Activated CD4-positive, CD25-positive, alpha-beta regulatory T cell treated with anti-CD3 and anti-CD28 coated beads, Interleukin-2, amount 50 U/mL, for 16 hours (primary cell): ENCODE measurements at regions not wholly inside any gene's neighbourhood (a gene's known extent, or its start where the extent isn't known, plus 50 kb on each side); places are given as distances from the start of the nearest gene placed in this dataset.

ENCODE experiments used
- DNase-seq: peaks from one replicate; pipeline ENCODE4 v3.0.0-alpha.2; 2020; ENCODE audit warnings: low read depth, low spot score

DNA sequence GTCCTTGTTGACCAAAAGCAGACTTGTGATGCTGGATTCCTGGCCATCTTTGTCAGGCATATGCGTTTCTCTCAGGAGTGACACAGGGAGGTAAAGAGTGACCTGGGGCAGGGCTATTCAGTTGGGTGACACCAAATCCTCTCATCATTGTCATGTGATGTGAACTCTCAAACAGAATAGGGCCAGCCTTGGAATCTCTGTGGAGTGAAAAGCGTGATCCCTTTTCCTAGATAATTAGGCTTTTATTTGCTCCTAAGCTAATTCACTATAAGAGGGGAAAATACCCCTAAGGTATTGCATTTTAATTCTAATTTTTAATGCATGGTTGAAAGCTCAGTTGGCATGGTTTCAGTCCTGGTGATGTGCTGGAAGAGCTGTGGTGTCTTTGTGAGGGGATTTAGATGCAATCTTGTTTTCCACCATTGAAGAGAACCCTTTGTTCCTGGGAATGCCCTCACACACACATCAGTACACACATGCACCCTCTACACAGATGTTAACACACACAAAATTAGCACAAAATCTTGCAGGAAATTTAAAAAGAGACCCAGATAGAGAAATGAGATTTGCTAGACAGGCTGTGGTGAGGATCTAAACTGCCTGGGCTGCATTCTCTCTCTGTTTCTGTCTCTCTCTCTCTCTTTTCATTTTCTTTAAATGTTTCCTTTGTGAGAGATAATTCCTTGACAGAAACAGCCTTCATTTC lies 349.9 kb downstream of the TSN start:
- no peak for DNase-seq

DNA sequence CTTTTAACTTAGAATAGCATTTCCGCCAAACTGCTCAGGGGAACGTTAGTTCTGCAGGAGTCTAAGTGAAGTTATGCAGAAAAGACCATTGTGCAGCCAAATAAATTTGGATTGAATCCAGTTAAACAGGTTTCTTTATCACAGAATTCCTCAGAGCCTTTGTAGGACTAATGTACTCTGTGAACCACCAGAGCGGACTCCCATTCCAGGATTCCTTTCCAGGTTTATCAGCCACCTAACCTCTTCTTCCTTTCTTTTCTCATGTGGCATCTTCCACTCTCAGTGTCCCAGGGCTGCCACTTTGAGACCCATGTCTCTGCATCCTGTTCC lies 350.4 kb downstream of the TSN start:
- no peak for DNase-seq

DNA sequence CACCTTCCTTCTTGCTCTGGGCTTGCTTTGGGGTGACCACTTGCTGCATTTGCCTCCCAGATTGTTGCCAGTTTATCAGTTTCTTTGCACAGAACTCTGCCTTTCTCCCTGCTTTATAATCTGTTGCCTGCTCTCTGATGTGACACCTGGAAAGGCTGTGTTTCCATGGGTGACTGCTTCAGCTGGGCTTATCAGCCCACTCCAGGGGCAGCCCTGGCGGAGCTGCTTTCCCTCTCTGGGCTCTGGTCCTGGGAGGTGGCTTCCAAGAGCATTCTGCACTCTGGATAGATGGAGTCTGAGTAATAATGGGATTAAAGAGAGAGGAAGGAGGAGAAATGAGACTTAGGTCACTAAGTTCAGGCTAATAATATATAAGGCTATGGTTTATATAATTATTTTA lies 352.7 kb downstream of the TSN start:
- DNase-seq = no peak

DNA sequence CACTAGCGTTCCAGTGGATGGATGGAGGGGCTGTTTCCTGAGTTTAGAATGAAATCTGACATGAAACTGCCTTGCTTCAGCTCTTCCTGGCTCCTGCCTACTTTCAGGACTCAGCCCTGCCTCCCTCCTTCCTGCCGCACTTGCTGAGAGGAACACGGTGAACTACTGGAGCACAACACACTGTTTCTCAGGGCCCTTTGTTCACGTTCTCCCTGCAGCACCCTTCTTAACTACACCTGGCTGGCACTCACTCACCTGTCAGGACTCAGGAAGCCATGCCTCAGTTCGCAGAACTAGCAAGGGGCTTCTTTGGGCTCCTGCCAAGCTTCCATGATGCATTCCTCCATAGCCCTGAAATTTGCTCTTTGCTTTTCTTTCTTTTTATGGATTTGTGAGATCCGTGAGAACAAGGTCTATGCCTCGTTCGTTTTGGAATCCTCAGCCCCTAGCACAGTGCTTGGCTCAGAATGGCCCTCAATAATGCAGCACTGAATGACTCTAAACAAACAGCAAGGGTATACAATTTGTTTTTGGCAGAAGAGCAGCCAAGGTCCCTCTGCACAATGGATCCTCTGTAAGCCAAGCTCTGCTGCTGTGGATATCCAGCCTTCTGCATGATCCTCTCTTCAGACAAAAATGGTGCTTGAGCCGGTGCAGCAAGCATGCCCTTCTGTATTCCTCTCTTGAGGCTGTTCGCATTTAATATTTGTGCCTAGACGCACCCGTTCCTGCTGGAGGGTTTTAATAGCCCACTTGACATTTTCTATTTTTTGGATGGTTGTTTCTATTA lies 357.0 kb downstream of the TSN start:
- no peak for DNase-seq

DNA sequence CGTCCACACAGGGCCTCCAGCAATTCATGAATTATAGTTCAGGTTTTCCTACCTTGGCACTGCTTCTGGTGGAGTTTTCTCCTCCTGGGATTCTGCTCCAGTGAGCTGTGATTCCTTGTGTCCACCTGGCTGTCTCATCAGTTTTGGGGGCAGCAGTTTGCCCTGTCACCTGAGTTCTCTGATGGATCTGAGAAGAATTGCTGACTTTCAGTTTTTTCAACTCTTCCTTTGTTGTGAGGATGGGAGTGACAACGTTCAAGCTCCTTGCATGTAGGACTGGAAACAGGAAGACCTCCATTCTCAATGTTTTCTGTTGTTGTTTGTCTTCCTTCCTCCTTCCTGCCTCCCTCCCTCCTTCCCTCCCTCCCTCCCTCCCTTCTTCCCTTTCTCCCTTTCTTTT lies 359.0 kb downstream of the TSN start:
- no peak for DNase-seq

DNA sequence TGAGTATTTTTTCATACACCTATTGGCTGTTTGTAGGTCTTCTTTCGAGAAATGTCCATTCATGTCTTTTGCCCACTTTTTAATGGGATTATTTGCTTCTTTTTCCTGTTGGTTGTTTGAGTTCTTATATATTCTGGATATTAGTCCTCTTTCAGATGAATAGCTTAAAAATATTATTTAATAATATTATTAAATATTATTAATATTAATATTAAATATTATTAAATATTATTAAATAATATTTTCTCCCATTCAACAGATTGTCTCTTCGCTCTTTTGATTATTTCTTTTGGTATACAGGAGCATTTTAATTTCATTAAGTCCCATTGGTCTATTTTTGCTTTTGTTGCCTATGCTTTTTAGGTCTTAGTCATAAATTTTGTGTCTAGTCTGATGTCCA lies 361.9 kb downstream of the TSN start:
- no peak for DNase-seq

DNA sequence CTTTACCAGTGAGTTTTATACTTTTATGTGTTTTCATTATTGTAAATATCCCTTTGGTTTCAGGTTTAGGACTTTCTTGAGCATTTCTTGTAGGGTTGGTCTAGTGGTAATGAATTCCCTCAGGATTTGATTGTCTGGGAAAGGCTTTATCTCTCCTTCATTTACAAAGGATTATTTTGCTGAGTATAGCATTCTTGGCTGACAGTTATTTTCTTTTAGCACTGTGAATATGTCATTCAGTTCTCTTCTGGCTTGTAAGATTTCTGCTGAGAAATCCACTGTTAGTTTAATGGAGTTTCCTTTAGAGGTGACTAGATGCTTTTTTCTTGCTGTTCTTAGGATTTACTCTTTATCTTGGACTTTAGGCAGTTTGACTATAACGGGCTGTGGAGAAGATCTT lies 373.9 kb downstream of the TSN start:
- no peak for DNase-seq

DNA sequence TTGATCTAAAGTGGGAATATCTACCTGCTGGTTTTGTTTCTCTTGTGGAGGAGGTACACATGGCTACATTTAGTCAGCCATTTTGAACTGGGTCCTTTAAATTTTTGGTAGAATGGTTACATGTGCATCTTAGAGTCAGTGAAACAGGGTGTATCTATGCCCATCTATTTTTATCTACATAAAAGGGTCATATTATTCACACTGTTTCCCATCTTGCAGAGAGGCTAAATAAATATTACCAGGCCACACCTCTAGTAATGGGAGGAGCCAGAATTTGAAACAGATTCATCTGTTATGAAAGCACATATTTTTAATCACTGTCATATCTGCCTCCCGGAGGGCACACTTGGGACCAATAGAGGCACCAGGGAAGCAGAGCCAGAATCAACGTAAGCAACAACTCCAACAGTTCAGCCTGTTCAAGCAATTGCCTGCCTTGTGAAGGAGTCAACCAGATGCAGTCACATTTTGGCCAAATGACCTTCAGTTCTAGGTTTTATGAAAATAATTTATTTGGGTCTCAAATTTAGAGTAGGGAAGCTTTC lies 376.8 kb downstream of the TSN start:
- no peak for DNase-seq

DNA sequence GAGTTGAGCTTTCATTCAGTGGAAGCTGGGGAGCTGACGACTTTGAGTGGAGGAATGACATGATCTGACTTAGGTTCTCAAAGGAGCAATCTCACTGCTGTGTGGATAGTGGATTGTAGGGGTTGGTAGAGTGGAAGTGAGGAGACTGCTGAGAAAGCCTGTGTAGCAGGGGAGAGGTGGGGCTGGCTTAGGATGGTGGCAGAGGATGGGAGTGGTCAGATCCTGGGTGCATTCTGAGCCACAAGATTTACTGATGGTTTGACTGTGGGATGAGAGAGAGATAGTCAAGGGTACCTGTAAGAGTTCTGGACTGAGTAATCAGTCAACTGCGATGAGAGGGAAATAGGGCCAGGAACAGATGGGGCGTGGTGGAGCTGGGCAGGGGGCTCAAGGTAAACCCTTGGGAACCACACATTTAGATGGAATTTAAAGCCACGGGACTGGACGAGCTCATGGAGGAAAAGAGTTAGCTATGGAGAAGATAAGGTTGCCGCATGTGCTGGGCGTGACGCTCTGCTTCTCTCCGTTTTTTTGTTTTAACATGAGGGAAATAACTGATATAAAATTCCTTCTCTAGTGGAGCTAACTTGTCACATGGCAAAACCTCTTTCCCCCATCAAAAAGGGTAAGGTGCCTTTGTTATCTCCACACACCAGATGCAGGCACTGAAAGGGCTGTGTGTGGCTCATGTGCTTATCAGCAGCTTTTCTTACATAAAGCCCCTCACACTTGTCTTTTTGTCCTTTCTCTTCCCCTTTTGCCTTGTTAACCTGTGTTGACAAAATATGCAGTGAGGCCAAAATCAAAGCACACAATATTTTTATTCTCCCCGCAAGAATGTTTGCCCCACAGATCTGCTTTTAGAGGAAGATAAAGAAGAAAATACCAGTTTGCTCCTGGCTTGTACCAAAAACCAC lies 379.8 kb downstream of the TSN start:
- DNase-seq = no peak

DNA sequence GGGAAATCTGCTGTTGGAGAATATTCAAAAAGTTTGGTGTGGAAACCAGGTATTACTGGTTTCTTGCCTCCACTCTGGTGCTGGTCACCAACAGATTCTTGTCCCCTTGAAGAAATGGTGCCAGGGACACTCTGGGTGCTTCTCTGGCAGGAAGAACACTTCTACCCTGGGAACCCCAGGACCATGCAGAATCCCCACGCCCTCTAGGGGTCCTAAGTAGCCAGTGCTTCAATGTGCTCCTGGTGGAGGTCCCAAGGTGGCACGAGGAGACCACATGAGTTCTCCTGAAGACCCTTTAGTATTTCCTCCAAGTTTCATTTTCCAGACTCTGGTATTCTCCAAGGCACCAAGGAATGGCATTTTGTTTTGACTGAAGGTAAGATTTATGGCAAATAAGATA lies 380.6 kb downstream of the TSN start:
- DNase-seq = no peak

DNA sequence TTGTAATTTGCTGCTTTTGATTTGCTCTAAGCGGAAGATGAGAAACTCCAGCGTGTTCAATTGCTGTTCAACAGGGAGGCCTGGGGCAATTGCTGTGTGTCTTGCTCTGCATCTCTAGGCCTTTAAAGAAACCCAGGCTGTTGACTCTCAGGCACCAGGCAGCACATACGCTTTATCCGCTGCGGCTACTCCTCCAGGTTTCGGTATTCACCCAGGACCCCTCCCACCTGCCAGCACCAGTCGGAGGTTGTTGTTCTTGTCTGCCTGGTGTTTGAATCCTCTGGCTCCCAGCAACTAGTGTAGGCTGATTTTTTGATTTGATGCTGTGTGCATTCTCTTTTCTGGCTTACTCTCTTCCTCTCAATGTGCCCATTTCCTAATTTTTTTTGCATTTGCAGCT lies 383.1 kb downstream of the TSN start:
- DNase-seq = no peak

DNA sequence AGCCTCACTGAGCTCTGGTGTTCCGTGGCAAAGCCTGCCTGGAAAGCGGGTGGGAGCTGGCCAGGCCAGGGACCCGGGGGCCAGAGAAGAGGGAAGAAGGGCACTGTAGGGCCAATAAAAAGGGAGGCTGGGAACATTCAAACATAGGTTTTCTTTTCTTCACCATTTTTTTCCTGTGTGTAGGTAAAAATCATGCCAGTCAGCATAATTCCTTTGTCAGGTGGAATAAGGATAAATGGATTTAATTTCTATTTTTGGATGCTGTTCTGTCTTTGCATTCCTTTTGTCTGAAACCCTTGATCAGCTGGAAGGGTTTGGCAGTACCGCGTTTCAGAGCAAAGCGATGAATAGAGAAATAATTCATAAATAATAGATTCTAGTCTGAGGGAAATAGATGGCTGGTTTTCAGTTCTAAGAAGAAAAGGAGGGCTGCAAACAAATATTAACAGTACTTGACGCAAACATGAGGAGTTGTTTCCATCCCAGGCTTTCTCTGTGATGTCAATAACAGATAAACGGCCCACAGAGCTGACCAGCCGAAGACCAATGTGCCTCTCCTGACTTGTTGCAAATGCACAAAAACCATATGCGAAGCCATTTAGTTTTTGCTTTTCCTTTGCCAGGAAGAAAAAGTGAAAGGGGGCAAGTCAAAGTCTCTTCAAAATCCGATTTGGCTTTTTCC lies 384.4 kb downstream of the TSN start:
- DNase-seq = no peak

DNA sequence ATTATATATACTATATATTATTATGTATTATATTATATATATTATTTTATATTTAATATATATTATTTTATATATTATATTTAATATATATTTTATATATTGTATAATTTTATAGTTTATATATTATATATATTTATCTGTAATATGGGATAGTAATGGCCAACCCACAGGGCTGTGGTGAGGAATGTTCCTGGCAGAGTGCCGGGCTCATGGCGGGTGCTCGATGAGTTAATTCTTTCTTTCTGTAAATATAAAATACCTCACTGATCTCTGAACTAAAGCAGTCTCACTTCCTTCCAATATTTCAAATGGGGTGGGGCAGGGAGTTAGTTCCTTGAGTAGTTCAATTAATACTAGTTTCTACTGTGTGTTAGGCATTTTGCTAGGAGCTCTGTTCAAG lies 389.4 kb downstream of the TSN start:
- DNase-seq = no peak

DNA sequence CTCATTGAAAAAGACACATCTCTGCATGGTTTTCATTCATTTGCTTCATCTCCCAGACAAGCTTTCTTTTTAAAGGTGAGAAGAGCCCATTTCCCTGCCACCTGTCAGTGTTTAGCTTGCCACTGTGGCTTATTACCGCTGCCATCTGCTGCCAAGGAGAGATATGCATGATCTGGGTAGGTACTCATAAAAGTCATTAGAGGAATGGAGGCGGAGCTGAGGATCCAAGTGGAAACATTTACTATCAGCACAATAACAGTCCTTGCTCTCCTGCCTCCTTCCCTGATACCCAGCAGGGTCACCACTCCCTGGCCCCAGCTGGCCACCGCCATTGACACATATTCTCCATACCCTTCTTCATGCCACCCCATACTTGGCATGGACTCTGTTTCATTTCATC lies 390.4 kb downstream of the TSN start:
- DNase-seq = no peak

DNA sequence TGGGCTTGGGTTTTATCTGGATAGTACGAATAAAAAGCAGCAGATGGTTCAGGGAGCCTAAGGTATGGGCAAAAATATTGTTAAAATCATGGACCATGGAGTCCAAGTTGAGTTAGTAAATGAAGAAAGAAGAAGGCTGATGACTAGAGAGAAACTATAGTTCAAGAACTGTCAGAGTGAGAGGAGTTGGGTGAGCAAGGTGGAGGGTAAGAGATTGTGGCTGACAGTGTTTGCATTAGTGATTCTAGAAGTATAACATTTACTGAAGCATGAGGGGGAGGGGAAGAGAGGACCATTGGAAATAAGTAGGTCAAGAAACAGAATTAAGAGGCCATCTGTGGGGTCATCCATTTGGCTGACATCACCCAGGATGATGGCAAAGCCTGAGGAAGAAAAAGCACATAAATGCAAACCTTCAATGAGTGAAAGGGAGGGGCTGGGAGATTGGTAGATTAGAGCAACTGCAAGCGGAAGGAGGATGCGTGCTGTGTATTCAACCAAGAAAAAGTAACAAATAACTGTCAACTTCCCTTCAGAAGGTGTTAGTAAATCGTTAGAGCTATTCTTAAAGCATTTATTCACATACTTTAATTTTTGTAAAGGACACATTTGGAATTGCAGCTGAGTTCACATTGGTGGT lies 392.8 kb downstream of the TSN start:
- DNase-seq = no peak

DNA sequence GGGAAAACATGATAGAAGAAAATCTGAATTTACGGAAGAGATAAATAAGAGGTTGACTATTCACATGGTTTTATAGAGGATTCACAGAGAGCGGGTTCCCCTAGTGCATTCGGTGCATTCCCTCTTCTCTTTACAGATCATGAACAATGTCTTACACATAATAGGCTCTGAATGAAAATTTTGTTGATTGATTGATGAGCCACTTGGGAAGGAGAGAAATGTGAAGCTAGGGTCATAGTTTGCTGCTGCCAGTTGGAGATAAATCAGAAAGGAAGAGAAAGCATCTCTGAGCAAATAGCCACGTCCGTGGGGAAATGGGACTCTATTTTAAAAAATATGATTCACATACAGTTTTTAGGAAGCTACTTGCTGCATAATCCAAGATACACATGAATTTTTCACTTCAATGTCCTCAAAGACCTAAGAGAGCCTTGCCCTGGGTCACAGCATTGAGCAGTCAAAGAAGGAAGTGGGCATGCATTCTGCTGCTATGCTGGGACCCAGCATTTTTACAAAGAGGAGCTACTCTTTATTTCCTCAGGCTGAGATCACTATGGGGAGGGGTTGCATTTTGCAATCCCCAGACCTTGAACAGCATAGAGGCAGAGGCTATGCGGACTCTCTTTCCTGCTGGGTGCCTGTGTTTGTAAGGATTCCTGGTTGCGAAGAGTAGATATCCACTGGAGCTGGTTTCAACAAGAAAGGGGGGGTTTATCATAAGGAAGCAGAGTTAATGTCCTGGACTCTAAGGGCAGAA lies 395.3 kb downstream of the TSN start:
- DNase-seq = no peak

DNA sequence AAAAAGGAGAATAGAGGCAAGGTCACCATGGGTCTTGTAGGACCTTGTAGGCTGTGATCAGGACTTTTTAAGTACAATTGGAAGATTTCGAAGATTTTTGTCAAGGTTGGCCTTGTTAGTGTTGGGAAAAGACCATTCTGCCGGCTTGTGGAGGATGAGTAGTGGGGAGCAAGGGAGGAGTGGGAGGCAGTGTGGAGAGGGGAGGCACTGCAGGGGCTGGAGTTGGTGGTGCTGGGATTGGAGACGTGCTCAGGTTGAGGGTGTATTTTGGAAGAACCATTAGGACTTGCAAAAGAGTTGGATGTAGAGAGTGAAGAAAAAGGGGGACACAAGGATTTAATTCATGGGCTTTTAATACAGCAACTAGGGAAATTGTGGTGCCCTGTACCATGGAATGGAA lies 397.1 kb downstream of the TSN start:
- no peak for DNase-seq

DNA sequence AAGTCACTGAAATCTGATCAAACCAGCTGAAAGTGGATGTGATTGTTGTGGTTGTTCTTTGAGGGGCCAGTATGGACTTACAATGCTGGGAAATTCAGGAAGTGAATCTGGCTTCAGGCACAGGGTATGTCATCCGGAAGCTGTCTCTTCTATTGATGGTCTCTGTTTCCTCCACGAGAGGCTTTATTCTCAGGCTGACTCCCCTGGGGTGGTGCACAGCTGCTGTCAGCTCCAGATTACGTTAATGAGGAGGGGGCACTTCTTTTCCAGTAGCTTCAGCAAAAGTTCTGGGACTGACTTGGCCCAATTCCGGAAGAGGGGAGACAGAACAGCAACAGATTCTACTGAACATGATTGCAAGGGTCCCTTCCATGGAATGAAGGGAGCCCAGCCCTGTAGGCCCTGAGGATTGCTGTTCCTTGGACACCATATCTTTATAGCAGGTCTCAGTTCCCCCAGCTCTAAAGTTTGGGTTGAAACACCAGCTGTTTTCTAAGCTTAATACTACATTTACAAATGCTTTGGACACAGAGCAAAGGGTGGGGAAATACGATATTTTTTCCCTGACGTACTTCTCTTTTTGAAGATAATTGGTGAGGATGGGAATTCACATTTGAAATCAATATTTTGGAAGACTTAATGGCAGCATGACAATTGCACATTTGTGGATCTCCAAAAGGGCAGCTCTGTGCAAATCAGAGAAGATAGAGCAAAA lies 400.9 kb downstream of the TSN start:
- no peak for DNase-seq

DNA sequence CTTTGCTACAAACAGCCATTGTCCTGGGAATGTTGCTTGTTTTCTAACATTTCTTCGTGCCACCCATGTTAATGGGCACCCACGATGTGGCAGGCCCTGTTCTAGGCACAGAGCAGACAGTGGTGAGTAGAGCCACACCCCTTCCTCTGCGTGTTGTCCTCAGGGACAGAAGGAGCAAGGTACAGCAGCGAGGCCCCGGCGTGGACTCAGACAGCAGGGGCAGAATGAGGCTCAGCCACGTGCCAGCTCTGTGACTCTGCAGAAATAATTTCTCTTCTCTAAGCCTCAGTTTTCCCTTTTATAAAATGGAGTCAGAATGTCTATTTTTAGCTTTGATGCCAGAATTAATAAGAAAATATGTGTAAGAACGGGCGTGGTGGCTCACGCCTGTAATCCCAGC lies 401.7 kb downstream of the TSN start:
- DNase-seq = no peak

DNA sequence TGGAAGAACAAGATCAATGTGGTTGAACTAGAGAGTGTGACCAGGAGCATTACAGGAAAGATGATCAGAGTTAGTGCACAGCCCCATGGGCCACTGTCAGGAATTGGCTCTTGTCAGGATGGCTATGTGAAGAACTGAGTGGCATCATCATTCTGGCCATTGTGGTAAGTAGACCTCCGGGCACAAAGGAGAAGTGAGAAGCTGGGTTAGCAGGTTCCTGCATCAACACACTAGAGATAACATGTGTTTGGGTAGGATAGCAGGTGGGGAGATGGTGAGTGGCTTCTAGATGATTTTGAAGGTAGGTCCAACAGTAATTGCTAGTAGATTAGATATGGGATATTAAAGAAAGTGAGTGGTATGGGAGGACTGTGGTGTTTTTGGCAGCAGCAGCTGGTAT lies 408.2 kb downstream of the TSN start:
- DNase-seq = no peak
